OCI-LY7 (cell line): ENCODE measurements at regions not wholly inside any gene's neighbourhood (a gene's known extent, or its start where the extent isn't known, plus 50 kb on each side); places are given as distances from the start of the nearest gene placed in this dataset.

ENCODE experiments used
- CTCF ChIP-seq: fragments of 200-600 bp; sonication (generic); conservative IDR thresholded peaks from 2 replicates; pipeline ENCODE4 v1.5.1; 2014; ENCODE audit warnings: mild to moderate bottlenecking, antibody characterized with exemption, low read length, moderate library complexity, mixed read lengths
- EZH2phosphoT487 ChIP-seq: fragments of 200-600 bp; sonication (generic); IDR thresholded peaks from 2 replicates; pipeline ENCODE4 v1.6.1; 2018; ENCODE audit warnings: low read depth, borderline replicate concordance, mild to moderate bottlenecking, mixed run types, antibody characterized with exemption, low read length, moderate library complexity, mixed read lengths

DNA sequence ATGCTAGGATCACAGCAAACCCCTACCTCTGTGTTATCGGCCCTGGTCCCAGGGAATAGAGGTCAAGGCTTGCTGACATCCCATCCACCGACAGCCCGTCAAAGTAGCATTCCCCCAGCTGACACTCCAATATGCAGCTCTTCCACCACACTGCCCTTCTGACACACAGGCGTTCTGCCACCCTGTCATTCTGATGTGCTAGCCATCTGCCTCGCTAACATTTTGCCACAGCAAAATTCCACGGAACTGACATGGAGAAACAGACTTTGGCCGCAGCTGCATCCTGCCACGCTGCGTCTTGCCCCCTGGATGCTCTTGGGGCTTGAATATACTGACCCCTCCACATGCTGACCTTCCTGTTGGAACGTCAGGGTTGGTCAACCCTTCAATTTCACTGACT, 163.2 kb upstream of the CSF3R start:
- TF ChIP-seq CTCF (no peak), EZH2phosphoT487 (no peak)
